ENCODE measurements at regions not wholly inside any gene's neighbourhood (a gene's known extent, or its start where the extent isn't known, plus 50 kb on each side); places are given as distances from the start of the nearest gene placed in this dataset.
"Not testable (repeated sequence)": the region's sequence is repeated elsewhere in the genome, so short reads cannot be mapped to it uniquely, and the experiment has no call there.

GRCh38 chr13:76708138-76708688 is 178.0 kb downstream of the KCTD12 start:
- DNase-seq, result no peak

GRCh38 chr13:76707360-76707759 is 178.8 kb downstream of the KCTD12 start:
- DNase-seq, result no peak

GRCh38 chr13:76703621-76704288 is 182.4 kb downstream of the KCTD12 start:
- DNase-seq, result no peak

DNA sequence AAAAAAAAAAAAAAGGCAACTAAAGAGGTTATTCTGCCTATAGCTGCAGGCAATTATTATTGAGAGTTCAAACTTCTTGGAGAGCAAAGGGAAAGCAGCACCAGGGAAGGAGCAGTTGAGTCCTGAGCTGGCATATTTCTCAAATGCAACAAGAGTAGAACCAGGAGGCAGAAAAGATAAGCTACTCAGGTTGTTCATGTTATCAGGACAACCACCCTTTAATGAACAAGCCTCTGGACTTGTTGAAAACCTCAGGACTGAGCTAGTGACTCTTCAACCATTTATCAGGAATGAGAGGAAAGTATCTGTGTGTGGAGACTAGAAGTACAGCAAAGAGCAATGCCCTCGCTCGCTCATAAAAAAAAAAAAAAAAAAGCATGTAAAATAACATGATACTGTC is 183.0 kb downstream of the KCTD12 start:
- DNase-seq, result no peak

DNA sequence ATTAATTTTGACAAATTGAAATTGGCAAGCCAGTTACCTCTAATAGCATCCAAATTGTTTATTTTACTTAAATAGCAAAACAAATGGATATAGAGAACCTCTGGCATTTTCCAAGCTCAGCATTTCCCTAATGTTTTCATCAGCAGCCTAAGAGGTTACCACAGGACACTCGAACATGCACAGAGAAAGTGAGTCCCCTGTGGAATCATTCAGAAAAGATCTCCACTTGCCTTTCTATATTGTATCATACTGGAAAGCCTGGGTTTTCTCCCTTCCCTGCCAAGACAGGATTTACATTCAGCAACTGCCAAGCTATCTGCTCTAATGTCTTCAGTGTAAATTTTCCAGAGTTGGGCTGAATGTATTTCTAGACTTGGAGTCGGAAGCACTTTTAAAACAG is 188.9 kb downstream of the KCTD12 start:
- no peak for DNase-seq

GRCh38 chr13:76696370-76696769 is 189.8 kb downstream of the KCTD12 start:
- no peak for DNase-seq

DNA sequence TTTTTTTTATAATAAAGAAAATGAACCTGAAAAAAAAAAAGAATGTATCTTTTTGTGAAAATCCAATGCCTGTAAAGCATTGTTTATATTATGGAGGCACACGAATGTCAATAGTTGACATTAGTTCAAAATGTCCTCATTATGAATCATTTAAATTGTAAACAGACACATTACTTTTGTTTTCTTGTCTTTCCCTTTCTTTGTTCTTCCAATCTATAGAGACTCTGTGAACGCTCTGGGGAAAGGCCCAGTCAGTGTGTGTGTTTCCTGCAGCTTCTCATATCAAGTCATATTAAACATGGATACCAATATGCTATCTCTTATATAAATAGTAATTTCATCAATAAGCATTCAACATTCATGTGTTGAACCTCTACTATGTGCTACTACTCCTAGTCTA is 193.1 kb downstream of the KCTD12 start:
- peak in 1 of 2 experiments; percentile 38 for DNase-seq

DNA sequence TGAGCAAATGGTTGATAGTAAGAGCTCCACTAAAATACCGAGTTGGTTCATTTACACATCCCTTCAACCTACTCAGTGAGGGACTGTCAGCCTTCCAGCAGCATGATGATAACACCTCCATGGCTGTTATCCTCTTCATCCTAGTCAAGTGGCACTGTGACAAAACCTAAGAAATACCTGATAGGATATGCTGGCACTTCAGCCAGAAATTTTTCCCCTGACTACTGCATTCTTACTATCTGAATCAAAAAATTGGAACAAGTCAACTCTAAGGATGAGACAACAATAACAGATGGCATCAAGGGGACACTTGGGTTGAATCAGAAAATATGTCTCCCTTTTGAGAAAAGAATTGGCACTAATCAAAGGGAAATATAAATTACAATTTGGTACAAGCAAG is 193.9 kb downstream of the KCTD12 start:
- peak in 1 of 2 experiments; percentile 13 for DNase-seq

DNA sequence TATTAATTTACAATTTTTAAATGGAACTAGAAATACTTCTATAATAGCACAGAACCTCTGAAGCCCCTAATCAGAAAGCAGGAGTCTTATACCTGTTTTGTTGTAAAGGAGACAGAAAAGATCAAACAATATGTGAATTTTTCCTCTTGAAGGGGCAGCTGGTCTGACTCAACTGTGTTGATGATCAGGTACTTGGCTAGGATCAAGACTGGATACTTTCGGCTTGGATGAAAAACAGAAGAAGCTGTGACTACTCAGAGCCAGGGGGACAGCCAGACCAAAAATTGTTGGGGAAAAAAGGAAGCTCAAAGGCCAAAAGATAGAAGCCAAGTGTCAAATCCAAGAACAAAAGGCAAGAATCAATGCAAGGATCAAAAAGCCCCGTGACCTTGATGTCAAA is 195.6 kb downstream of the KCTD12 start:
- DNase-seq, result no peak

- DNase-seq, result no peak
Measured at GRCh38 chr13:76687467-76687866, 198.7 kb downstream of the KCTD12 start.

GRCh38 chr13:76685938-76686337 is 200.3 kb downstream of the KCTD12 start:
- no peak for DNase-seq

DNA sequence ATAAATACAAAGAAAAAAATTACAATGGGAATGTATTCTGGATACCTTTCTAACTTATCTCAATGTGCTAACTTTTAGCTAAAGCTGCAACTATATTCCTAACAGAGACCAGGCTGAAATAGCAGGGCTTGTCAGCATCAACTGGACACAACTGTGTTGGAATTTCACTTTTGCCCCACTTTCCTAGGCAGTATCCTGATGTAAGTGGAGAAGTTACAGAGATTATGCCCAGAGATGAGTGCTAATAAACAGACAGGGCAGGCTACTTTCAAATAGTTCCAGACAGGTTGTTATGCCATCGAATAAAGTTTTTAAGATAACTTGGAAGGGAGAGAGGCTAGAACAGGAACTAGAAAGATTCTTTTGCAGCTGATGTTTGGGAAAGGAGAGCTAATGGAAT is 201.9 kb downstream of the KCTD12 start:
- no peak for DNase-seq

GRCh38 chr13:76683854-76684253 is 202.4 kb downstream of the KCTD12 start:
- no peak for DNase-seq

DNA sequence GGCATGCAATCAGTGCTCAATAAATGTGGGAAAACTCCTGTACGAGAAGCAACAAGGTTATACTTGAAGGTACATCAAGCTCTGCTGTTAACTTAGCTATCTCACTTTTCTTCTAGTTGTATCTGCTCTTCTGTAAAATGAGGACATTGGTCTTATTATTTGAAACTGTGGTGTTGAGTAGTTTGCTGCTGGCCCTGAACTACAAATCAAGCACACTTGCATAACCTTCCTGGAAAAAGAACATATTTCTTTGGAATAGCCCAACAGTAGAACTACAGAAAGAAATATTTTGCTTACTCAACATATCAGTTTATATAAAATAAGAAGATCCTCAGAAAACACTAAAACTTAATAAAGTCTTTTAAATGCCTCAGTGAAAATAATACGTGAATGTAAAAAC is 203.0 kb downstream of the KCTD12 start:
- DNase-seq, result no peak

DNA sequence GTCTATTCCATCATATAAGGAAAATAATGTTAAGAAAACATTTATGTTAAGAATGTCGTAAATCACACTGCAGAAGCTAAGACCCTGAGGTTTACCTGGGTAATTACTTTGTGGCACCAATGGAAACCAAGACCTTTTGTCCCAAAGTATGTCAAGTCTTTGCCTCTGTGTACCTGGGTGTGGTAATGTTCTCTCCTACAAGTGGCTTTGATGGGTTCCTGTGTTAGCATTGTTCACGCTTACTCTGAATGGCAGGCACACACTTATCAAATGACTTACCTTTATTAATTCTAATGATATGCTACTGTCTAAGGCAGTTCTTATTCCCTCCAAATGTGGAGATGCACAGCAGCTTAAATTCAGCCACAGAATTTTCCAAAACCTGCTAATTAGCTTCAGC is 206.1 kb downstream of the KCTD12 start:
- DNase-seq, result no peak

DNA sequence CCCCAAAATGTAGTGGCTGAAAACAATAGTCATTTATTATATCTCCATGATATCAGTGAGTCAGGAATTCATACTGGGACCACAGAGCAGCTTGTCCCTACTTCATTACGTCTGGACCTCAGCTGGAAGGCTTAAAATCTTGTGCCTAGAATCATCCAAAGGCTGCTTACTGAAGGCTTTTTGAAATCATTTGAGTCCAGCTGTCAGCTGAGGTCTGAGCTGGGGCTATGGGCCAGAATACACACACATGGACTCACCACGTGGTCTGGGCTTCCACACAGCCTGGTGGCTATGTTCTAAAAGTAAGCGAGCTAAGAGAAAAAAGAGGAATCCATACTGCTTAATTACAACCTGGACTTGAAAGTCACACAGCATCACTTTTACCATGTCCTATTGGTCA is 209.2 kb downstream of the KCTD12 start:
- no peak for DNase-seq

DNA sequence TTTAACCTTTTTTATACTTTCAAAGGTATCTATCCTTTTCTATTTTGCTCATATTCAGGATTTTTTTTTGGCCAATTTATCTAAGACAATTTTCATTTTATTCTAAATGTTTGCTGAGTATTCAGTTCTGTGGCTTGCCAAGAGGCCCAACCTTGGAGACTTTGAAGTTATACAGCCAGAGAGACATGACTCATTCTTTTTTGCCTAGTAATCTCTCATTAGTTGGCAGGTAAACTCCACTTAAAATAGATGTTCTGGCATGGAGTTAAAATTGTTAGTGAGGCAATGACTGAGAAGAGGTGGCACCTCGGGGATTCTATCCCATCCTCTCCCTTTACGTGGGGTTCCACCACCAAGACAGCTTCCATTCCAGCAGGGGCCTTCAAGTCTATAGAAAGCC is 213.8 kb downstream of the KCTD12 start:
- no peak for DNase-seq

GRCh38 chr13:76668716-76669115 is 217.5 kb downstream of the KCTD12 start:
- DNase-seq, result no peak

GRCh38 chr13:76668141-76668540 is 218.1 kb downstream of the KCTD12 start:
- DNase-seq, result no peak

GRCh38 chr13:76667551-76667950 is 218.7 kb downstream of the KCTD12 start:
- DNase-seq, result peak in 1 of 2 experiments; percentile 7

DNA sequence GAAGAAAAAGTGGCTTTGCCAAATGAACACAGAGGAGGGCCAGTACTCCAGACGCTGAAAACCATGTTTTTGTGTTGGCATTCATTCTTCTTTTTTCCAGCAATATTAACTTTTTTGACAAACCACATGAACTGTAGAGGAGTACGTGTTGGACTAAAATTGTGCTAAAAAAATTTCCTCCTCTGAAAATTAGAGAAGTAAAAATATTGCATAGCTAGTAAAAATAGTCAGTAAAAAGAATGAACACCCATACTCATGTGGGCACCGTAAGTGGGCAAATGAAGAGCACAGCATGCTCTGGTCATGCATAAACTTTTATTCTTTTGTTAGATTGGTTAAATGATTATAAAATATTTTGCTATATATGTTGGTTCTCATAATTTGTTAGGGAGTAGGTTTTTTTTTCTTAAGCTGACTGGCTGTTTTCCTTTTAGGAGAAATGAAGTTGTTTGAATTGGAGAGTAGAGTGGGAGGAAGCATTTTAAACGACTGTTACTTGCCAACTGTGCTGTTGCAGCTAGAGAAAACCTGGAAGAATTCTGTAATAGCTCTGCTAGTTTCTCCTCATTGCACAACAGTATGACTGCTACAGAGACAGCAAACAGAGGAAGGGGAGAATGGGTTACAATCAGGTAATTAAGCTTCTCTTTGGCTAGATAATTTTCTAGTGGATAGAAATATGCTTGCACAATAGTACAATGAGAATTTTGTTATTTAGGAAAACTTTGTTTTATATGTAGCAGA is 222.4 kb downstream of the KCTD12 start:
- no peak for DNase-seq

- not testable (repeated sequence) for DNase-seq
Measured at GRCh38 chr13:76659074-76659473, 227.1 kb downstream of the KCTD12 start.

DNA sequence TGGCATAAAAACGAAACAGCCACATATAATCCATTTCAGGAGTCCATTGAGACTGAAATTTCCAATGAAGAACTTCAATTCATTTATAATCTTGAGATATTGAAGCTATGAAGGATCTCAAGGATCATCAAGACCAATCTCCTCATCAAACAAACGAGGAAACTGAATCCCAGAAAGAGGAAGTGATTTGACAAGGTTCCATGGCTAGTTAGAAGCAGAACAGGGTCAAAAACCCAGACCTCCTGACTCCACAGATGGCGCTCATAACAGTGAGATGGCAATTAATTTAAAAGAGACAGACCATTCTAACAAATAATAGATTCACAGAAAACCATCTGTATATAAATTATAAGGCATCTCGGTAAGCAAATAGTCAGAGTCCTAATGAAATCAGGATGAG is 229.7 kb downstream of the KCTD12 start:
- DNase-seq, result no peak

- DNase-seq, result no peak
Measured at GRCh38 chr13:76656056-76656455, 230.1 kb downstream of the KCTD12 start.

All from NCI-H1930 (cell line).